Stomach (tissue), 4 donors: ENCODE measurements at regions not wholly inside any gene's neighbourhood (a gene's known extent, or its start where the extent isn't known, plus 50 kb on each side); places are given as distances from the start of the nearest gene placed in this dataset.

ENCODE experiments used
- CTCF ChIP-seq, 7 experiments: fragments of 450-650 bp in 4 of 7; fragments of 200-600 bp in 3 of 7; sonication (generic) in 3 of 7; IDR thresholded peaks; one replicate each; pipeline ENCODE4 v1.5.1; 2016 to 2019; ENCODE audit warnings: antibody characterized with exemption in 7 of 7, control low read depth in 2 of 7, mild to moderate bottlenecking in 1 of 7
- POLR2AphosphoS5 ChIP-seq, 3 donors: sonication (generic); formaldehyde crosslinking; IDR thresholded peaks; one replicate each; pipeline ENCODE4 v1.6.1; 2016; ENCODE audit warnings: antibody characterized with exemption in 3 of 3

GRCh38 chr12:17540921-17541320, 549.1 kb downstream of the RERGL start:
- no peak for TF ChIP-seq CTCF (IDR thresholded peaks at IDR 0.05)
- no peak for TF ChIP-seq POLR2AphosphoS5 (IDR thresholded peaks at IDR 0.05)
